Spleen (tissue), 11 donors: ENCODE measurements at regions not wholly inside any gene's neighbourhood (a gene's known extent, or its start where the extent isn't known, plus 50 kb on each side); places are given as distances from the start of the nearest gene placed in this dataset.
"Not testable (repeated sequence)": the region's sequence is repeated elsewhere in the genome, so short reads cannot be mapped to it uniquely, and the experiment has no call there.

Source experiments
- DNase-seq: peaks from one replicate; pipeline ENCODE4 v3.0.0-alpha.2; 2020
- H3K27ac ChIP-seq, 8 donors: fragments of 200-600 bp; sonication (generic) in 7 of 8; 1 replicate in 4 of 8; 2 replicates in 4 of 8; pipeline versions ENCODE4 v1.5.0 to v1.8.0; 2016 to 2021; ENCODE audit warnings: inconsistent platforms in 4 of 8, mild to moderate bottlenecking in 4 of 8, moderate library complexity in 1 of 8
- H3K27me3 ChIP-seq, 7 donors: fragments of 200-600 bp; sonication (generic) in 6 of 7; replicated peaks in 1 of 7; 1 replicate in 4 of 7; 2 replicates in 3 of 7; pipeline versions ENCODE4 v1.5.0 to v1.8.0; 2016 to 2021; ENCODE audit warnings: inconsistent platforms in 3 of 7, mild to moderate bottlenecking in 1 of 7
- H3K36me3 ChIP-seq, 6 donors: fragments of 200-600 bp; sonication (generic) in 5 of 6; 1 replicate in 4 of 6; 2 replicates in 2 of 6; pipeline versions ENCODE4 v1.5.0 to v1.8.0; 2016 to 2021; ENCODE audit warnings: inconsistent platforms in 2 of 6
- H3K4me1 ChIP-seq, 6 donors: fragments of 200-600 bp; sonication (generic) in 5 of 6; 1 replicate in 3 of 6; 2 replicates in 3 of 6; pipeline versions ENCODE4 v1.5.0 to v1.8.0; 2016 to 2021; ENCODE audit warnings: inconsistent platforms in 3 of 6
- H3K4me3 ChIP-seq, 8 donors: fragments of 200-600 bp; sonication (generic) in 7 of 8; 1 replicate in 4 of 8; 2 replicates in 4 of 8; pipeline versions ENCODE4 v1.5.0 to v1.8.0; 2016 to 2021; ENCODE audit warnings: inconsistent platforms in 4 of 8, mild to moderate bottlenecking in 4 of 8, moderate library complexity in 2 of 8
- H3K9me3 ChIP-seq, 8 donors: fragments of 200-600 bp; sonication (generic) in 7 of 8; 1 replicate in 4 of 8; 2 replicates in 4 of 8; pipeline versions ENCODE4 v1.5.0 to v1.8.0; 2016 to 2021; ENCODE audit warnings: inconsistent platforms in 4 of 8
- CTCF ChIP-seq, 11 experiments: fragments of 200-600 bp in 7 of 11; fragments of 450-650 bp in 4 of 11; sonication (generic) in 4 of 11; IDR thresholded peaks in 8 of 11; conservative IDR thresholded peaks in 3 of 11; 1 replicate in 7 of 11; 2 replicates in 4 of 11; pipeline versions ENCODE4 v1.4.0 to v1.8.0; 2016 to 2021; ENCODE audit warnings: antibody characterized with exemption in 11 of 11, inconsistent platforms in 4 of 11, mild to moderate bottlenecking in 1 of 11
- POLR2A ChIP-seq, 3 donors: fragments of 450-650 bp; IDR thresholded peaks; one replicate each; pipeline ENCODE4 v1.5.1; 2017; ENCODE audit warnings: antibody characterized with exemption in 3 of 3, mild to moderate bottlenecking in 1 of 3
- POLR2AphosphoS5 ChIP-seq, 3 donors: sonication (generic); formaldehyde crosslinking; IDR thresholded peaks; one replicate each; pipeline ENCODE4 v1.5.1; 2017; ENCODE audit warnings: antibody characterized with exemption in 3 of 3
- WGBS, 5 donors: extraction: QIAGEN DNeasy Blood & Tissue Kit in 3 of 5; methylation state at CpG; one replicate each; pipeline versions ENCODE4 v1.1.5 to v1.1.7; 2013 to 2018; 5-methylcytosine and 5-hydroxymethylcytosine counted together
- intact Hi-C: fragments of 100-400 bp; cut with DNase I; formaldehyde crosslinking; loops from one replicate; pipeline ENCODE4 v1.15.0; 2023; ENCODE audit warnings: low total_unique reads
- donor health status: healthy with polysubstance abuse.
- donor health status: DM: no; HTN: no; CAD: no; lungs with moderate emphysema.
- donor health status: DM: no; HTN: no; CAD: no.
- donor health status: Bipolar disorder and iron deficiency.
- donor health status: healthy.
- donor health status: DM: no; HTN: no; CAD: no.
- donor health status: DM: yes; HTN: yes; CAD: no.

- H3K27ac ChIP-seq: no peak overlapping the region
- no peak for DNase-seq
- H3K9me3 ChIP-seq: no peaks in the 10 kb centered on the region
- no peak overlapping the region for H3K4me3 ChIP-seq
- 4 to 13% (median 6%) methylated on average over 1 of the region's 1 CpG for WGBS, 5 donors
- no peaks in the 10 kb centered on the region for H3K4me1 ChIP-seq
- TF ChIP-seq CTCF (IDR thresholded peaks at IDR 0.05 in 8 of 11, conservative IDR thresholded peaks at IDR 0.05 in 3 of 11) (no peak), POLR2A (IDR thresholded peaks at IDR 0.05) (no peak), POLR2AphosphoS5 (IDR thresholded peaks at IDR 0.05) (no peak)
- no peaks in the 10 kb centered on the region for H3K27me3 ChIP-seq
- H3K36me3 ChIP-seq: no peaks in the 10 kb centered on the region
- intact Hi-C loops: no loop called here
These were observed 359.9 kb downstream of the DSC3 start for GRCh38 chr18:30682672-30683071.

GRCh38 chr18:30679285-30679930 is 363.1 kb downstream of the DSC3 start:
- Histone ChIP-seq H3K27me3 (no peaks in the 10 kb centered on the region), H3K4me3 (no peak overlapping the region), H3K27ac (no peak overlapping the region), H3K4me1 (no peaks in the 10 kb centered on the region), H3K9me3 (no peaks in the 10 kb centered on the region), H3K36me3 (no peaks in the 10 kb centered on the region)
- no peak for DNase-seq
- WGBS, 5 donors: 79 to 88% (median 84%) methylated on average over 5 of the region's 5 CpGs
- intact Hi-C loops: loop anchor here (10.0 kb wide), 1 partner anchor 65 kb away; no protein-coding TSS in a partner anchor
- TF ChIP-seq CTCF (IDR thresholded peaks at IDR 0.05 in 8 of 11, conservative IDR thresholded peaks at IDR 0.05 in 3 of 11) (no peak), POLR2AphosphoS5 (IDR thresholded peaks at IDR 0.05) (no peak), POLR2A (IDR thresholded peaks at IDR 0.05) (no peak)

- 70 to 87% (median 77%) methylated on average over 5 of the region's 5 CpGs for WGBS, 5 donors
- H3K9me3 ChIP-seq, H3K27me3 ChIP-seq, DNase-seq, H3K4me1 ChIP-seq, H3K27ac ChIP-seq, H3K4me3 ChIP-seq, H3K36me3 ChIP-seq: not testable (repeated sequence)
- intact Hi-C loops: loop anchor here (10.0 kb wide), 1 partner anchor 63 kb away; no protein-coding TSS in a partner anchor
These were observed 364.7 kb downstream of the DSC3 start for GRCh38 chr18:30677813-30678212.

GRCh38 chr18:30676053-30676480 is 366.5 kb downstream of the DSC3 start:
- no peak for TF ChIP-seq POLR2A (IDR thresholded peaks at IDR 0.05)
- no peak for TF ChIP-seq CTCF (IDR thresholded peaks at IDR 0.05 in 8 of 11, conservative IDR thresholded peaks at IDR 0.05 in 3 of 11)
- no peak for TF ChIP-seq POLR2AphosphoS5 (IDR thresholded peaks at IDR 0.05)
- H3K4me3 ChIP-seq: no peak overlapping the region
- DNase-seq: no peak
- no peaks in the 10 kb centered on the region for H3K27me3 ChIP-seq
- WGBS, 5 donors: 15 to 27% (median 16%) methylated on average over 4 of the region's 4 CpGs
- H3K36me3 ChIP-seq: no peaks in the 10 kb centered on the region
- intact Hi-C loops: loop anchor here (10.0 kb wide), 1 partner anchor 61 kb away; no protein-coding TSS in a partner anchor
- no peak overlapping the region for H3K27ac ChIP-seq
- no peaks in the 10 kb centered on the region for H3K4me1 ChIP-seq
- no peaks in the 10 kb centered on the region for H3K9me3 ChIP-seq
